HFFc6 (cell line): ENCODE measurements at regions not wholly inside any gene's neighbourhood (a gene's known extent, or its start where the extent isn't known, plus 50 kb on each side); places are given as distances from the start of the nearest gene placed in this dataset.

Source experiments
- DNase-seq: peaks from one replicate; pipeline ENCODE4 v3.0.0-alpha.2; 2018
- H3K27ac Mint-ChIP-seq: 2 replicates; pipeline ENCODE4 v1.8.0; 2020; ENCODE audit warnings: mild to moderate bottlenecking, mixed read lengths
- H3K27me3 Mint-ChIP-seq: 2 replicates; pipeline ENCODE4 v1.8.0; 2021; ENCODE audit warnings: mild to moderate bottlenecking, moderate library complexity, mixed read lengths; ENCODE audit not compliant: insufficient read depth
- H3K36me3 Mint-ChIP-seq: 2 replicates; pipeline ENCODE4 v1.8.0; 2021; ENCODE audit warnings: low read depth, mixed read lengths
- H3K4me1 Mint-ChIP-seq: 2 replicates; pipeline ENCODE4 v1.8.0; 2020; ENCODE audit warnings: low read depth, mixed read lengths
- H3K4me3 Mint-ChIP-seq: 2 replicates; pipeline ENCODE4 v1.8.0; 2020; ENCODE audit warnings: mild to moderate bottlenecking, moderate library complexity, mixed read lengths
- H3K9me3 Mint-ChIP-seq: 2 replicates; pipeline ENCODE4 v1.8.0; 2020; ENCODE audit warnings: mild to moderate bottlenecking, mixed read lengths
- CTCF ChIP-seq: fragments of 200-600 bp; sonication (generic); IDR thresholded peaks from 2 replicates; pipeline ENCODE4 v1.5.0; 2021; ENCODE audit warnings: antibody characterized with exemption, mild to moderate bottlenecking

- peaks cover 23% of the 10 kb centered on the region for H3K4me1 Mint-ChIP-seq
- H3K36me3 Mint-ChIP-seq = no peaks in the 10 kb centered on the region
- TF ChIP-seq CTCF = no peak
- H3K27ac Mint-ChIP-seq = no peak overlapping the region
- peaks cover 25% of the 10 kb centered on the region for H3K27me3 Mint-ChIP-seq
- H3K9me3 Mint-ChIP-seq = no peaks in the 10 kb centered on the region
- DNase-seq = no peak
- no peak overlapping the region for H3K4me3 Mint-ChIP-seq
These were observed 76.7 kb upstream of the IER5L start for GRCh38 chr9:129254566-129255287.

GRCh38 chr9:129253803-129254381, 75.8 kb upstream of the IER5L start:
- peaks cover 17% of the 10 kb centered on the region for H3K27me3 Mint-ChIP-seq
- H3K36me3 Mint-ChIP-seq = no peaks in the 10 kb centered on the region
- DNase-seq = no peak
- no peak overlapping the region for H3K27ac Mint-ChIP-seq
- H3K4me1 Mint-ChIP-seq = peaks cover 19% of the 10 kb centered on the region
- H3K9me3 Mint-ChIP-seq = no peaks in the 10 kb centered on the region
- no peak overlapping the region for H3K4me3 Mint-ChIP-seq
- TF ChIP-seq CTCF = no peak

- no peaks in the 10 kb centered on the region for H3K9me3 Mint-ChIP-seq
- no peak overlapping the region for H3K4me3 Mint-ChIP-seq
- peaks cover 18% of the 10 kb centered on the region for H3K4me1 Mint-ChIP-seq
- no peak for DNase-seq
- no peak overlapping the region for H3K27ac Mint-ChIP-seq
- no peak for TF ChIP-seq CTCF
- H3K27me3 Mint-ChIP-seq = peaks cover 18% of the 10 kb centered on the region
- no peaks in the 10 kb centered on the region; the same call in 1 of the 2 replicates for H3K36me3 Mint-ChIP-seq
These were observed 75.1 kb upstream of the IER5L start for GRCh38 chr9:129252937-129253802.

DNA sequence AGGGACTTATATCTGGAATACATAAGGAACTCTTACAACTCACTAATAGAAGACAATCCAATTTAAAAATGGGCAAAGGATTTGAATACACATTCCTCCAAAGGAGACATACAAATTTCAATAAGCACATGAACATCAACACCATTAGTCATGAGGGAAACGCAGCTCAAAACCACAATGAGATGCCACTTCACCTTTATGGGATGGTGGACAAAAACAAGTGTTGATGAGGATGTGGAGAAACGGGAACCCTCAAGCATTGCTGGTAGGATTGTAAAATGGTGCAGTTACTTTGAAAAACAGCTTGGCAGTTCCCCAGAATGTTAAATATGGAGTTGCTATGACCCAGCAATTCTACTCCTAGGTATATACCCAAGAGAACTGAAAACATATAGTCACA, 72.7 kb upstream of the IER5L start:
- Mint-ChIP-seq H3K36me3 (no peaks in the 10 kb centered on the region; the same call in 1 of the 2 replicates), H3K9me3 (no peaks in the 10 kb centered on the region), H3K27me3 (peaks cover 14% of the 10 kb centered on the region), H3K4me3 (no peak overlapping the region), H3K4me1 (peaks cover 9% of the 10 kb centered on the region), H3K27ac (no peak overlapping the region)
- no peak for TF ChIP-seq CTCF
- DNase-seq = peak; percentile 36

GRCh38 chr9:129247285-129248153, 69.5 kb upstream of the IER5L start:
- Mint-ChIP-seq H3K4me3 (no peak overlapping the region), H3K9me3 (no peaks in the 10 kb centered on the region), H3K27me3 (peaks cover 3% of the 10 kb centered on the region), H3K27ac (no peak overlapping the region), H3K4me1 (peaks cover 31% of the 10 kb centered on the region), H3K36me3 (no peaks in the 10 kb centered on the region; the same call in 1 of the 2 replicates)
- no peak for TF ChIP-seq CTCF
- DNase-seq = no peak
